ENCODE measurements at regions not wholly inside any gene's neighbourhood (a gene's known extent, or its start where the extent isn't known, plus 50 kb on each side); places are given as distances from the start of the nearest gene placed in this dataset.
"Not testable (repeated sequence)": the region's sequence is repeated elsewhere in the genome, so short reads cannot be mapped to it uniquely, and the experiment has no call there.

- H3K9me3 ChIP-seq (ENCODE audit: insufficient read depth, low read length) = no peaks in the 10 kb centered on the region
- H3K4me1 ChIP-seq (ENCODE audit: low read length) = no peaks in the 10 kb centered on the region
- no peaks in the 10 kb centered on the region for H3K27me3 ChIP-seq (ENCODE audit: low read depth, low read length)
- H3K27ac ChIP-seq (ENCODE audit: low read length) = no peak overlapping the region
- no peak overlapping the region for H3K4me2 ChIP-seq (ENCODE audit: low read length)
- H3K9ac ChIP-seq (ENCODE audit: low read length) = no peak overlapping the region
- no peaks in the 10 kb centered on the region for H4K20me1 ChIP-seq (ENCODE audit: insufficient read depth, low read length)
- H3K79me2 ChIP-seq (ENCODE audit: low read length) = no peaks in the 10 kb centered on the region
- no peaks in the 10 kb centered on the region for H3K36me3 ChIP-seq (replicated peaks; ENCODE audit: low read depth, low read length)
- TF ChIP-seq EZH2phosphoT487 (IDR thresholded peaks at IDR 0.05; ENCODE audit: low read depth) = no peak
- TF ChIP-seq CTCF (IDR thresholded peaks at IDR 0.05; ENCODE audit: low read depth, low read length) = no peak
- no peak overlapping the region for H2AFZ ChIP-seq (ENCODE audit: low read depth, low read length)
- no peak overlapping the region for H3K4me3 ChIP-seq (ENCODE audit: low read length)
These were observed 70.0 kb upstream of the ZNF479 start for GRCh38 chr7:57202274-57202673.

GRCh38 chr7:57203161-57203791, 71.0 kb upstream of the ZNF479 start:
- Histone ChIP-seq H3K9me3 (ENCODE audit: insufficient read depth, low read length) (no peaks in the 10 kb centered on the region), H3K4me3 (ENCODE audit: low read length) (no peak overlapping the region)

GRCh38 chr7:57203858-57204257, 71.6 kb upstream of the ZNF479 start:
- H4K20me1 ChIP-seq (ENCODE audit: insufficient read depth, low read length); H2AFZ ChIP-seq (ENCODE audit: low read depth, low read length); H3K27ac ChIP-seq (ENCODE audit: low read length); H3K4me2 ChIP-seq (ENCODE audit: low read length); H3K27me3 ChIP-seq (ENCODE audit: low read depth, low read length); H3K9ac ChIP-seq (ENCODE audit: low read length); H3K79me2 ChIP-seq (ENCODE audit: low read length); H3K4me1 ChIP-seq (ENCODE audit: low read length); H3K9me3 ChIP-seq (ENCODE audit: insufficient read depth, low read length); H3K4me3 ChIP-seq (ENCODE audit: low read length); H3K36me3 ChIP-seq (replicated peaks; ENCODE audit: low read depth, low read length): not testable (repeated sequence)

More at GRCh38 chr7:57203161-57203791, 71.0 kb upstream of the ZNF479 start:
- H3K4me1 ChIP-seq (ENCODE audit: low read length) = no peaks in the 10 kb centered on the region
- no peaks in the 10 kb centered on the region for H3K36me3 ChIP-seq (replicated peaks; ENCODE audit: low read depth, low read length)
- H2AFZ ChIP-seq (ENCODE audit: low read depth, low read length) = no peak overlapping the region
- H3K4me2 ChIP-seq (ENCODE audit: low read length) = no peak overlapping the region
- no peak overlapping the region for H3K9ac ChIP-seq (ENCODE audit: low read length)
- H3K27ac ChIP-seq (ENCODE audit: low read length) = no peak overlapping the region
- no peaks in the 10 kb centered on the region for H3K27me3 ChIP-seq (ENCODE audit: low read depth, low read length)
- no peaks in the 10 kb centered on the region for H4K20me1 ChIP-seq (ENCODE audit: insufficient read depth, low read length)
- H3K79me2 ChIP-seq (ENCODE audit: low read length) = no peaks in the 10 kb centered on the region
- TF ChIP-seq EZH2phosphoT487 (IDR thresholded peaks at IDR 0.05; ENCODE audit: low read depth) = no peak
- no peak for TF ChIP-seq CTCF (IDR thresholded peaks at IDR 0.05; ENCODE audit: low read depth, low read length)

- H3K4me3 ChIP-seq (ENCODE audit: low read length) = no peak overlapping the region
- no peaks in the 10 kb centered on the region for H3K4me1 ChIP-seq (ENCODE audit: low read length)
- H3K27me3 ChIP-seq (ENCODE audit: low read depth, low read length) = no peaks in the 10 kb centered on the region
- no peaks in the 10 kb centered on the region for H3K9me3 ChIP-seq (ENCODE audit: insufficient read depth, low read length)
- no peak overlapping the region for H2AFZ ChIP-seq (ENCODE audit: low read depth, low read length)
- no peak overlapping the region for H3K4me2 ChIP-seq (ENCODE audit: low read length)
- no peaks in the 10 kb centered on the region for H3K79me2 ChIP-seq (ENCODE audit: low read length)
- H3K27ac ChIP-seq (ENCODE audit: low read length) = no peak overlapping the region
- no peak overlapping the region for H3K9ac ChIP-seq (ENCODE audit: low read length)
- no peaks in the 10 kb centered on the region for H3K36me3 ChIP-seq (replicated peaks; ENCODE audit: low read depth, low read length)
- no peak for TF ChIP-seq CTCF (IDR thresholded peaks at IDR 0.05; ENCODE audit: low read depth, low read length)
- TF ChIP-seq EZH2phosphoT487 (IDR thresholded peaks at IDR 0.05; ENCODE audit: low read depth) = no peak
- H4K20me1 ChIP-seq (ENCODE audit: insufficient read depth, low read length) = no peaks in the 10 kb centered on the region
These were observed 72.2 kb upstream of the ZNF479 start for GRCh38 chr7:57204411-57204811.

Data from OCI-LY3 (cell line).